Ishikawa (cell line): ENCODE measurements at regions not wholly inside any gene's neighbourhood (a gene's known extent, or its start where the extent isn't known, plus 50 kb on each side); places are given as distances from the start of the nearest gene placed in this dataset.

Experiments
- CEBPB ChIP-seq: IDR thresholded peaks from 2 replicates; pipeline ENCODE4 v1.6.1; 2012
- NFIC ChIP-seq: IDR thresholded peaks from 2 replicates; pipeline ENCODE4 v1.6.1; 2012
- REST ChIP-seq: IDR thresholded peaks from 2 replicates; pipeline ENCODE4 v1.6.1; 2012; ENCODE audit warnings: low read depth, mild to moderate bottlenecking

- TF ChIP-seq NFIC (no peak), REST (no peak), CEBPB (no peak)
These were observed 128.1 kb upstream of the SLC38A2 start for GRCh38 chr12:46500673-46501072.
